Stimulated activated naive CD4-positive, alpha-beta T cell (primary cell): ENCODE measurements at regions not wholly inside any gene's neighbourhood (a gene's known extent, or its start where the extent isn't known, plus 50 kb on each side); places are given as distances from the start of the nearest gene placed in this dataset.
"Not testable (repeated sequence)": the region's sequence is repeated elsewhere in the genome, so short reads cannot be mapped to it uniquely, and the experiment has no call there.

Experiments
- DNase-seq, 6 experiments: peaks; one replicate each; lab custom pipeline; 2025; lab: John Stamatoyannopoulos, UW

DNA sequence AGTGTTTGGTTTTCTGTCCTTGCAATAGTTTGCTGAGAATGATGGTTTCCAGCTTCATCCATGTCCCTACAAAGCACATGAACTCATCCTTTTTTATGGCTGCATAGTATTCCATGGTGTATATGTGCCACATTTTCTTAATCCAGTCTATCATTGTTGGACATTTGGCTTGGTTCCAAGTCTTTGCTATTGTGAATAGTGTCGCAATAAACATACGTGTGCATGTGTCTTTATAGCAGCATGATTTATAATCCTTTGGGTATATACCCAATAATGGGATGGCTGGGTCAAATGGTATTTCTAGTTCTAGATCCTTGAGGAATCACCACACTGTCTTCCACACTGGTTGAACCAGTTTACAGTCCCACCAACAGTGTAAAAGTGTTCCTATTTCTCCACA, 269.8 kb upstream of the DCN start:
- not testable (repeated sequence) for DNase-seq

DNA sequence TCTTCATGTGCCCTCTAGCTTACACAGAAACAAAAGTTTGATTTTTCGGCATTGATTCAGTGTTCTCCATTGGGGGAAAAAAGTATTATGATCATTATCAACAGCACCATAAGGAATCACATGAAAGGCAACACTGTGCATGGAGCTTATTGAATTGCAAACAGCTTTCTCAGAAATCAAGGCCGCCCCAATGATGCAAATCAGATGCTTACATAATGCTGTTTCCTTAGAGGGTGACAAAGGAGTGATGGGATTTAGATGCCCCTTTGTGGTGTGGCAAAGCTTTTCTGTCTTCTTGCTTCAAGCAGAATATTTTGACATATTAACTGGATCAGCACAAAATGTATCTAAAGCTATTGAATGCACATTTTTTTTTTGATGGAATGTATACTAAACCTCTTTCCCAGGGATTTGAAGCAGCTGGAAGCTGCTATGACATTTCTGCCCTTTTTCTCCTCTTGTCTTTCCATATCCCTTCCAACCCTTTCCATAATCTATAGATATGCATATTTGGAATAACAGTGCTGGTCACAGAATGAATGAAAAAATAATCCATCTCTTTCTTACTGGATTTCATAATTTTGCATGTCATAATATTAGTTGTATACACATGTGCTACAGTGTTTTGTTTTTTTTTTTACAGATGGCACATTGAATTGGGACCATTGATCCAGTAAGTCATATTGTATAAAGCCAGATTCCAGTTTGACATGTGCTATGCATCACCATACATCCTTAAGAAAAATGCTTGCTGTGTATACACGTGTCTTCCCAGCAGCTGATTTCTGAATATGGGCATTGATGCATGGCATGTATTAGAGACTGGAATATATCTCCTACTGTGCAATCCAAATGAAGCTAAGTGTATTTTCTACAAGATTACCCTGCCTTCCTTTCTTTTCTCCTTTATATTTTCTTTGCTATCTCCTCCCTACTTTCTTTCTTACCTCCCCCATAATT, 259.7 kb upstream of the DCN start:
- no peak for DNase-seq

GRCh38 chr12:91441246-91441645, 258.6 kb upstream of the DCN start:
- DNase-seq = no peak

DNA sequence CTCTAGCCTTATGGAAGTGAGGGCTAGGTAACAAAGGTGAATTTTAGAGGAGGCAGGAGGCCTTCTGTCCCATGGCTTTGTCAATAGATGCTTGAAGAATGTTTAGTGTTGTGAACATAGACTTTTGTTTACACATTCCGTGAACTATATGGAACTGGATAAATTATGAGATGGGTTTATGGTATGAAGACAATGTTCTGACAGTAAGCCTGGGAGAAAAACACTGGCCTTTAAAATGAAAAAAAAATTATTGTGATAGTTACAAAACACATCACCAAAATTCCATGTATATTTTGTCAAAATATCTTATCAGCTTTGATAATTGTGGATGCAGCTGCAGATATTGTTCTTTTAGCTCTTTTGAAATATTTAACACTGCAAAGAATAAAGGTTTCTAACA, 251.5 kb upstream of the DCN start:
- DNase-seq = no peak

- DNase-seq = no peak
Observed at GRCh38 chr12:91432755-91433154, 250.1 kb upstream of the DCN start.

DNA sequence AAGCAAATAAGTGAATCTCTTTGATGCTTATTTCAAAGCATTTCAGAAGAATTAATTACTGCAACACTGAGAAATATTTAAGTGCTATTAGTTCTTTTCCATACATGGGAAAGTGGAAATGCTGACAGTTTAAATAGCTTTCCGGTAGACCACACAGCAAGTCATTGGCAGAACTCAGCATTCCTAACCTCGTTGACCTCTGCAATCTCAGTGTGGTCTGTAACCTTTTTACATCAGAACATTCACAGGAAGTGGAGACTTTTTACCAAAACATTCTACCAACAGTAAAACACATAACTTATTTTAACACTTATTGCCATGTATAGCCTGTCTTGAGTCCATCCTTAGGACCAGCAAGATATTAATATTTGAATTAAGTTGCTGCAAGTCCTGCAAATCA, 249.5 kb upstream of the DCN start:
- DNase-seq = no peak

DNA sequence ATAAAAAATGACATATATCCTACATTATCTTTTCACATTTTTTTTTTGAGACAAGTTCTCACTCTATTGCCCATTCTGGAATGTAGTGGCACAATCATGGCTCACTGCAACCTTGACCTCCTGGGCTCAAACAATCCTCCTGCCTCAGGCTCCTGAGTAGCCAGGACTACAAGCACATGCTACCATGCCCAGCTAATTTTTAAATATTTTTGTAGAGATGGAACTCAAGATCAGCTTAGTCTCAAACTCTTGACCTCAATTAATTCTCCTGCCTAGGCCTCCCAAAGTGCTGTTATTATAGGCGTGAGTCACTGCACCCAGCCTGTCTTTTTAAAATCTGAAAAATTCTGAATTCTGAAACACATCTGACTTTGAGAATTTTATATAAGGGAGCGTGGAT, 241.9 kb upstream of the DCN start:
- no peak for DNase-seq

GRCh38 chr12:91423693-91424050, 241.1 kb upstream of the DCN start:
- no peak for DNase-seq

DNA sequence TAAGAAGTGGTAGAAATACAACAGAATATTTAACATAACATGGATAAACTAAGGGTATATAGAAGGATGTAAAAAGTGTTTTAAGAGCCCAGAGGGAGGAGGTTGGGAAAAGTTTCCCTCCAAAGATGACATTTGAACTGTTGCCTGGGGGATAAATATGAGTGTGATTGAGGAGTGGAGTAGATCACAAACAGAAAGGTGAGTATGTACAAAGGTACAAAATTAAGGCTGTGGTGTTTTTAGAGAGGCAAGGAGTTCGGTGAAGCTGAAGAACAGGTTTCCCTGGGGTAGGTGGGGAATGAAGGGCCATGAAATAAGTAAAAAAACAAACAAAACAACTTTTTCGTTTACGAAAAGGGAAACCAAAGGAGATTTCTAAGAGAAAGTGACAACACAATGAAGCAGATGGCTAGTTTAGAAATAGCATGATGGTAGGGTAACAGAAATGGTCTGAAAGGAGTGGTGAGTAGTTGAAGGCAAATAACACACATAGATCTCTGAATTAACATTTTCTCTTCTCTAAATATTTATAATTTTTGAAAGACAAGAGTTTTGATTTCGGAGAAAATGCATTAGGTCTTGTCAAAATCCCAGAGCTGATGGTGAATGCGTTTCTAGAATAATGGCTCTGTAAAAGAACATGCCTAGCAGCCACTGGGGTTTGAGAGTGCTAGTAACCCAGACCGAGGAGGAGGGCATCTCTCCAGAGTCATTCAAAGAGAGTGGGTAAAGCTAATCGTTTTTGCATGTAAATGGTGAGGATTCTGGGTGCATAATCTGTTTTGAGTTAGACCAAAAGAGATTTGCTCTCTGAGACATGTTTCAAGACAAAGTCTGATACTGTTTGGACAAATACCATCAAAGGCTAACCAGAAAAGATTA, 240.4 kb upstream of the DCN start:
- DNase-seq = no peak

GRCh38 chr12:91422127-91422526, 239.5 kb upstream of the DCN start:
- no peak for DNase-seq

DNA sequence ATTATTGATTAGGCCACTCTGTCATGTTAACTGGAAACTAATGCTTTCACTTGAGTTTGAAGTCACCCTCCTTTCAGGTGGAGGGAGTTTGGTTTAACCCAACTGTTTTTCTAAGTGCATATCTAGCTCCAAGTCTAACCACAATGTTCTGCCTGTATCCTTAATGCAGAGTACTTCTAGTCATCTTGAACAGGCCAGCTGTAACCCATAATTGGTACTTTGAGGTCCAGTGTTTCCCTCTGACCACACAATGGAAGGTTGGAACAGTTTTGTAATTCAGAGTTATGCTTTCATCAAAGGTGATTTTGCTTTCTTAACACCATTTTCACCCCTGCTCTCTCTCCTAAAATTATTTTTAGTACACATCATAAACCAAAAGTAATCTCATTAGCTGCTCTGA, 237.2 kb upstream of the DCN start:
- DNase-seq = no peak

DNA sequence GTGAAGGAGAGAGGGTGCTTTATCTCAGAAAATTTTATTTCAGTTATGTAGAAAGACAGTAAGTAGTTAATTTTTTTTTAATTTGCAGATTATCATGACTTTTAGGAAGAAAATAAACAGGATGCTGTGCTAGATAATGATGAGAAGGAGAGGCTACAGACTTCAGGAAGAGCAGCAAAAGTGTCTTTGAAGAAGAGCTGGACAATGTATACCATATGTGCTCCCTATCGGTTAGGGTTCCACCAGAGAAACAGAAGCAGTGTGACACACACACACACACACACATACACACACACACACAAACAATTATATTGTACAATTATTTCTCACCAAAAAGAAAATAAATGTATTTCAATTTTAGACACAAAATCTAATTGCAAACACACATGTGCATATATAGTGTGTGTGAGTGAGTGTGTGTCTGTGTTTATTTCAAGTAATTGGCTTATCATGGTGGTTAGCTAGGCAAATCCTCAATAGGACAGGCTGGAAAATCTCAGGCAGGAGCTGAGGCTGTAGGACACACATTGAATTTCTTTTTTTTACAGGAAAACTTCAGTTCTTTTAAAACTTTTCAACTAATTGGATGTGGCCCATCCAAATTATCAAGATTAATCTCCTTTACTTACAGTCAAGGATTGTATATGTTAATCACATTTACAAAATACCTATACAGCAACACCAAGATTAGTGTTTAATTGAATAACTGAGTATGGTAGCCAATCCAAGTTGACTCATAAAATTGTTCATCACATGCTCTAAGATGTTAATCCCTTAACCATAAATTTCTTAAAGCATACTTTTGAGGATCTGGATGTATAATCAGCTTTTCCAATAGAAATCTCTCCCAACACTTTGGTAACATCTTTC, 235.8 kb upstream of the DCN start:
- no peak for DNase-seq

DNA sequence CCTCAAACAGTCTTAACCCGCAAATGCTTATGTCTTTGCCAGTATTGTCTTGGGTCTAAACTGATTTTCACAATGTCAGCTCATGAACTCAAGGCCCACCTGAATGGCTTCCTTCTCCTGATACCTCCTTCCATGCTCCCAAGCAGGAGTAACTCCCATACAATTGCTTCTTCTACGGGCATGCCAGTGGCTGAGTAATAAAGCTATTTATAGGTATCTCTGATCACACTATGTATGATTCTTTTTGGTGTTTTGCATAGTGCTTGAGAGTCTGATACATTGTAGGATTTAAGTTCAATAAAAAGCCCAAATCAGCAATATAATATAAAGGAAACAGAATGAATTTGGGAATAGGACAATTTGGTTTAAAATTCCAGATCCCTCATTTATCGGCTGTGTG, 235.0 kb upstream of the DCN start:
- DNase-seq = no peak

DNA sequence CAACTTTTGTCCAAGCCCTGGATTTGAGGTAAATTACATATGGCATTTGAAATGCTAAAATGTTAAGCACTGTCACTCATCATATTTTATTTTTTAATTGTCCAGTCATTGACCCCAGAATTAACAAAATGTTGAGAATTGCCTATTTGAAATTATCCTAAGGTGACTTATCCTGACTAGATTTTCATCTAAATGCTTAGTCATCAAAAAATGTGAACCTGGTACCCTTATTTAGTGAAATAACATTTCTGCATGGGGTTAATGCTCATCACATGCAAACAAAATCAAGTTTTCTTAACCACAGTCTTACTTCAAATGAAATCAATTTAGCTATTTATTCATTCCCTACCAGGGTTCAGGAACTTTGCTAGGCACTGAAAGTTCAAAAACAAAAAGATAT, 232.0 kb upstream of the DCN start:
- DNase-seq = no peak

GRCh38 chr12:91413581-91414546, 231.2 kb upstream of the DCN start:
- no peak for DNase-seq

GRCh38 chr12:91406920-91407341, 224.3 kb upstream of the DCN start:
- DNase-seq = no peak

- DNase-seq = no peak
Observed at GRCh38 chr12:91404441-91404840, 221.8 kb upstream of the DCN start.

DNA sequence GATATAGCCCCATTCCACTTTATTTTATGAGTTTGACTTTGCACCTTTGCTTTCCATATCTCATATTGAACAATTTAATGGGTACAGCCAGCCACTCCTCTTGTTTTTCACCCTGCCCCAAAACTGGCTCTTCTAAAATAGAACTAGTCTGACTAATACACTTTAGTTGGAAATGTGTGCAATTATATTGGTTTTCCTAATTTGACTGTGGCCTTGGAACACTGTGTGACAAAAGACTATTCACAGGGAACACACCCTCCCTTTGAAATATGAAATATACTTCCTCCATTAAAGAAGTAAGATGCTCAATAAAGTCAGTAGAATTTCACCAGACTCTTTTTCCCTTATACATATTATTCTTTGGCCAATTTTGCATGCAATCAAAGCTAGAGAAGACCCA, 218.6 kb upstream of the DCN start:
- no peak for DNase-seq

- no peak for DNase-seq
Observed at GRCh38 chr12:91400271-91400670, 217.7 kb upstream of the DCN start.

DNA sequence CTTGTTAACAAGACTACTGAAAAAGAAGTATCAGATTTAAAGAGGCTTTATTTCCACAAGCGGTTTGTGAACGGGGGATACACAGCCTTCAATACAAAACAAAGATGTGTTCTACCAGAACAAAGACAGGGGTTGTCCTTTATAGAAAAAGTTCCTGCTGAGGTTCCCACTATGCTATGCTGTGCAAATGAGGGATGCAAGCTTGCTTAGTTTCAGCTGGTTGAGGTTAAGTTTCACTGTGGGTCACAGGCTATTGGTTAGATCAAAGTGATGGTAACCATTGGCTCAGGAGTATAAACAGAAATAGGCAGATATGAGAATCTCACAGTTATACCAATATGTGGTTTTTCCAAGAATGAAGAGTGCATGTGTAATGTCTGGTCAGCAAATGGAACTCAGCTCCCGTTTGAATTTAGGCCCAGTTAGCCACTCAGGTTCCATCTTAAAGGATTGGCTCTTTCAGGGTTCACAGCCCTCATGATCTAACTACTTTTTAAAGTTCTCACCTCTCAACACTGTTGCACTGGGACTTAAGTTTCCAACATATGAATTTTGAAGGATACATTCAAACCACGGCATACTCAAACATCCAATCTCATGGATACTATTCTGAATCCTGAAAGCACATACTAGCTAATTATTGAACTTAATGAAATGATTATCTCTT, 215.4 kb upstream of the DCN start:
- no peak for DNase-seq
